Fibroblast of the aortic adventitia (primary cell): ENCODE measurements at regions not wholly inside any gene's neighbourhood (a gene's known extent, or its start where the extent isn't known, plus 50 kb on each side); places are given as distances from the start of the nearest gene placed in this dataset.

Experiments
- DNase-seq: peaks from one replicate; pipeline ENCODE4 v3.0.0-alpha.2; 2010; ENCODE audit warnings: low read depth
- H3K4me3 ChIP-seq: 2 replicates; pipeline ENCODE4 v1.5.1; 2011; ENCODE audit warnings: low read depth, mild to moderate bottlenecking, control low read depth, low read length, moderate library complexity
- CTCF ChIP-seq: IDR thresholded peaks from 2 replicates; pipeline ENCODE4 v1.5.1; 2011; ENCODE audit warnings: mild to moderate bottlenecking, low read length, control low read depth, inconsistent platforms; ENCODE audit not compliant: insufficient read depth

- no peak overlapping the region for H3K4me3 ChIP-seq
- TF ChIP-seq CTCF: no peak
- DNase-seq: no peak
Measured at GRCh38 chr12:131372706-131373195, 338.1 kb upstream of the SFSWAP start.

- H3K4me3 ChIP-seq: no peak overlapping the region
- no peak for DNase-seq
- no peak for TF ChIP-seq CTCF
Measured at GRCh38 chr12:131375261-131375971, 335.5 kb upstream of the SFSWAP start.

GRCh38 chr12:131375972-131376345 is 334.9 kb upstream of the SFSWAP start:
- TF ChIP-seq CTCF: no peak
- no peak for DNase-seq
- H3K4me3 ChIP-seq: no peak overlapping the region

- H3K4me3 ChIP-seq: no peak overlapping the region
- no peak for TF ChIP-seq CTCF
- no peak for DNase-seq
Measured at GRCh38 chr12:131378176-131378842, 332.6 kb upstream of the SFSWAP start.

- DNase-seq: no peak
- no peak overlapping the region for H3K4me3 ChIP-seq
- TF ChIP-seq CTCF: no peak
Measured at GRCh38 chr12:131378861-131379665, 331.8 kb upstream of the SFSWAP start.

GRCh38 chr12:131379738-131380137 is 331.2 kb upstream of the SFSWAP start:
- H3K4me3 ChIP-seq: no peak overlapping the region
- no peak for DNase-seq
- no peak for TF ChIP-seq CTCF
